Esophagus (tissue), 2 donors: ENCODE measurements at regions not wholly inside any gene's neighbourhood (a gene's known extent, or its start where the extent isn't known, plus 50 kb on each side); places are given as distances from the start of the nearest gene placed in this dataset.

Experiments
- H3K27ac ChIP-seq, 2 donors: one replicate each; pipeline ENCODE4 v1.5.1; 2013; ENCODE audit warnings: low read depth in 2 of 2, mild to moderate bottlenecking in 2 of 2, inconsistent platforms in 1 of 2, low read length in 1 of 2, moderate library complexity in 1 of 2
- H3K27me3 ChIP-seq, 2 donors: one replicate each; pipeline ENCODE4 v1.6.1; 2013; ENCODE audit warnings: low read length in 2 of 2, control low read depth in 1 of 2, mild to moderate bottlenecking in 1 of 2; ENCODE audit not compliant: insufficient read depth in 2 of 2, control insufficient read depth in 1 of 2
- H3K36me3 ChIP-seq, 2 donors: one replicate each; pipeline ENCODE4 v1.6.1; 2013; ENCODE audit warnings: low read length in 1 of 2; ENCODE audit not compliant: control insufficient read depth in 2 of 2, insufficient read depth in 2 of 2
- H3K4me1 ChIP-seq, 2 donors: one replicate each; pipeline ENCODE4 v1.6.1; 2013; ENCODE audit warnings: low read length in 1 of 2; ENCODE audit not compliant: control insufficient read depth in 2 of 2, insufficient read depth in 2 of 2
- H3K4me3 ChIP-seq, 2 donors: one replicate each; pipeline ENCODE4 v1.5.1; 2013; ENCODE audit warnings: low read length in 2 of 2, mild to moderate bottlenecking in 2 of 2, low read depth in 1 of 2, moderate library complexity in 1 of 2
- H3K9me3 ChIP-seq, 2 donors: one replicate each; pipeline ENCODE4 v1.6.1; 2013; ENCODE audit warnings: mild to moderate bottlenecking in 2 of 2, low read depth in 1 of 2, low read length in 1 of 2, moderate library complexity in 1 of 2; ENCODE audit not compliant: control insufficient read depth in 2 of 2, insufficient read depth in 1 of 2
- WGBS, 2 donors: extraction: QIAGEN DNeasy Blood & Tissue Kit; methylation state at CpG; one replicate each; pipeline ENCODE4 v1.1.7; 2013; 5-methylcytosine and 5-hydroxymethylcytosine counted together
- donor health status: healthy with polysubstance abuse.
- donor health status: Bipolar disorder and iron deficiency.

DNA sequence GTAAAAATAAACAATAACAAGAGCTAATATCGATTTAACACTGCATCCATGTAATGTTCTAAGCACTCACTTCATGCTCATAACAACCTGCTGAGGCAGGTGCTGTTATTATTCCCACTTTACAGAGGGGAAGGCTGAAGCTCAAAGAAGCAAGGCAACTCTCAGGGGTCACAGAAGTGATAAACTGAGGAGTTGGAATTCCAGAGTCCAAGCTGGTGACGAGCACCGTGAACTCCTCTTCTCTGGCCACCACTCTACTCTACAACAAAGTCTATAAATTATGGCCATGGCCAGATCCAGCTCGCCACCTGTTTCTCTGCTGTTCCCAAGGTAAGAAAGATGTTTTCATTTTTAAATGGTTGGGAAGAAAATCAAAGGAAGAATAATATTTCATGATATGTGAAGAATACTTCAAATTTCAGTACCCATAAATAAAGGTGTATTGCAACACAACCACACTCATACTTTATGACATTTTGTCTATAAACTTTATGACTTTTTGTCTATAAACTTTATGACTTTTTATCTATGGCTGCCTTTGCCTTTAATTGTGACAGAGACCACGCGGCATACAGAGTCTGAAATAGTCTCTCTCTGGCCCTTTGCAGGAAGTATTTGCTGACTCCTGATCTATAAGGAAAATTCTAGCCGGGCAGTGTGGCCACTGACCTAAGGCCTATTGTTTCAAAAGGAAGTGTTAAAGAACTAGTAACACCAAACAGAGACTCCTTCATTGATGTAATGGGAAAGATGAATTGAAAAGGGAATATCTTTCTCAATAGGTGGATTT is 113.2 kb upstream of the KCNG1 start:
- H3K27me3 ChIP-seq: no peaks in the 10 kb centered on the region
- no peak overlapping the region for H3K4me3 ChIP-seq
- H3K9me3 ChIP-seq: no peaks in the 10 kb centered on the region
- H3K36me3 ChIP-seq: no peaks in the 10 kb centered on the region
- WGBS, 2 donors: 73 to 79% methylated on average over 7 of the region's 7 CpGs
- no peaks in the 10 kb centered on the region for H3K4me1 ChIP-seq
- H3K27ac ChIP-seq: no peak overlapping the region

DNA sequence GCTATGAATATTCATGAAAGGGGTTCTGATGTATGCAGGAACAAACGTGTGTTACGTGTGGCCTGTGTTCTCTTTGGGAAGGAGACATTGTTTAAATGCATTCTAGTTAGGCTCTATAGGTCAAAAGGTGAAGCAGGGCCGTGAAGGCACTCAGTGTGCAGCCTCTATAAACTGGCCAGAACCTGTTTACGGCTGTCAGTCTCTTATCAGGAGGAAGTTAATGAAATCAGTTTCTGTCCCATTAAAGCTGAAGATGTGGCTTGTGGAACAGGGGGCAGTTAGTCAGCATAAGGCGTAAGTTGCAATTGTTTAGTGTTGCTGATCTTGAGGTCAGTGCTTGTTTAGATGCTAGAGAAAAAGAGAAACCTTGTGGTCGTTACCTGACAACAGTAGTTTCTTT is 111.5 kb upstream of the KCNG1 start:
- no peaks in the 10 kb centered on the region for H3K27me3 ChIP-seq
- WGBS, 2 donors: 66 to 73% methylated on average over 6 of the region's 6 CpGs

DNA sequence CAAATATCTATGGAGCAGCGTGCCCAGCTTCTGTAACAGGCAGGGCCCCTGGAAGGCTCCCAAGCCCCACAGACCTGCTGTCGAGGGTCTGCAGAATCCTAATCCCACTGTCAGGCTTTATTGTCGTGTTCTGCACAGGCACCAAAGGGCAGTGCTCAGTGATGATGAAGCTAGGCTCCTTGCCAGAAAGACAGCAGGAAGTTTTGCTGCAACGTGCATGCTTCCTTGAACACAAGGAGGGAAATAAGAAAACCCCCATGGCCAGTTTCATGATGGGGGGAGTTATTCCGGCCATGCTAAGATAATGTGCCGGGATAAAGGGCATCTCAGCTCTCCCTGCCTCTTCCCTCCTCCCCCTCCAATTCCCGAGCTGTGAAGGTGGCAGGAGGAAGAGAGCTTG is 109.4 kb upstream of the KCNG1 start:
- Histone ChIP-seq H3K27ac (no peak overlapping the region), H3K9me3 (no peaks in the 10 kb centered on the region), H3K36me3 (no peaks in the 10 kb centered on the region), H3K4me1 (peaks cover 2 to 7% of the 10 kb centered on the region in 2 donors), H3K4me3 (no peak overlapping the region), H3K27me3 (no peaks in the 10 kb centered on the region)
- WGBS, 2 donors: 35 to 38% methylated on average over 6 to 7 of the region's 7 CpGs

More for the DNA sequence above, 111.5 kb upstream of the KCNG1 start:
- no peaks in the 10 kb centered on the region for H3K4me1 ChIP-seq
- H3K9me3 ChIP-seq: no peaks in the 10 kb centered on the region
- no peaks in the 10 kb centered on the region for H3K36me3 ChIP-seq
- no peak overlapping the region for H3K4me3 ChIP-seq
- H3K27ac ChIP-seq: no peak overlapping the region

DNA sequence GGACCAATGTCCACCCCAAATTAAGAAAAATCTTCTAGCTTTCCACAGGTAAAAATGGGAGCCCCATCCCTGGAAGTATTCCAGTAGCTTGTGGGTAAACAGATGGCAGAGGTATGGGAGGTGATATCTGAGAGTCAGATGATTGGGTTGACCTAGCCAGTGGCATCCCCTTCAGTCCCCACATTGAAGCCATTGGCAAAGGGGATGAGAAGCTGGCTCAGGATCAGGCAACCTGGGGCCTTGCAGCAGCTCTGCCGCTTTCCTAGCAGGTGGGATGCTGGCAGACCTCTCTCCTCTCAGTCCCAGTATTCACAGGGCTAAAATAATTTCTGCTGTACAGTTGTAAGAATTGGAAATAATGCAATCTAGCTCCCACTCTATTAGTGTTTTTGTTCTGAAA is 108.9 kb upstream of the KCNG1 start:
- WGBS, 2 donors: 92 to 100% methylated on average over 1 of the region's 1 CpG

DNA sequence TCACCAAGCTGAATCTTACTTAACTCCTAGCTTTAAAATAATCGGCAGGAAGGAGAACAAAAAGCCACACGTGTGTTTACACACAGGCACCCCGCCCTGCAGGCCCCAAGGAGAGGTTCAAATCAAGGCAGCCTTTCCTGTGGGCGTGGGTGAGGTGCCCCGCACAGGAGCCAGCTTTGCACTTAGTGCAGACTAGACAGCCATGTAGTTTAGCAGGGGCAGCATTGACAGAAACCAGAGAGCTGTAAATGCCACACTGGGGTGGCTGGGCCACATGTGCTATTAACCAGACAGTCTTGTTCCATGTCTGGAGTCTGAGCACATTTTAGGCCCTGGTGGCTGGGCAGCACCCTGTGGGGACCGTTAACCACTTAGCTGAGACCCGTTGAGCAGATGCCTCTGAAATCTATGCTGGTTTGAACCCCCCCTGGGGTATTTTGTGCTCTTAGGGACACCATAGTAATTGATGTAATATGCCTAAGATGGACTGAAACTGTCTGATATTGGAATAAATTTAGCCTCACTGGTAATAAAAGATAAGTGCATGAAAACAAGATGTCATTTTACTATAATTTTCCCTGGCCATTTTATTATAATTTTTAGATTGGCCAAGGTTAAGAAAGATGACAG is 106.4 kb upstream of the KCNG1 start:
- Histone ChIP-seq H3K9me3 (no peaks in the 10 kb centered on the region), H3K27me3 (no peaks in the 10 kb centered on the region), H3K4me3 (no peak overlapping the region), H3K36me3 (no peaks in the 10 kb centered on the region), H3K27ac (peak overlapping the region; percentile 62 to 63), H3K4me1 (peaks cover 2 to 7% of the 10 kb centered on the region in 2 donors)
- WGBS, 2 donors: 44 to 48% methylated on average over 7 of the region's 7 CpGs

More for the DNA sequence above, 108.9 kb upstream of the KCNG1 start:
- H3K4me3 ChIP-seq: no peak overlapping the region
- H3K36me3 ChIP-seq: no peaks in the 10 kb centered on the region
- H3K27ac ChIP-seq: no peak overlapping the region
- peaks cover 2 to 7% of the 10 kb centered on the region in 2 donors for H3K4me1 ChIP-seq
- no peaks in the 10 kb centered on the region for H3K9me3 ChIP-seq
- H3K27me3 ChIP-seq: no peaks in the 10 kb centered on the region

DNA sequence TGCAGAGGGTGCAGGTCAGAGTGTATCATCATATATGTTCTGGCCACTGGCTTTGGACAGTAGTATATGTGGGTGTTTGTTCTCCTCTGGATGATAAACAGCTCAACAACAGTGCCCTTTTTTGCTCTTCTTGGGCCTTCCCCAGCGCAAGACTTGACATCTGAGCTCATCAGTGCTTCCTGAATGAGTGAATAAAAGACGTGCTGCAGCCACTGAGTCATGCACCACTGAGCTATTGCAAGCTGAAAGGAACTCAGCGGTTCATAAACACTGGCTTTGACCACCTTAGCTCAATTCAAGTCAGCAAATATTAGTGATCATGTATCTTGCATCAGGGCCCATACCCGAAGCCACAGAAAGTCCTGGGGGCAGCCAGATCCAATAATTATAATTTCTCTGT is 105.3 kb upstream of the KCNG1 start:
- Histone ChIP-seq H3K4me3 (no peak overlapping the region), H3K9me3 (no peaks in the 10 kb centered on the region), H3K4me1 (peaks cover 2 to 13% of the 10 kb centered on the region in 2 donors), H3K36me3 (no peaks in the 10 kb centered on the region), H3K27me3 (no peaks in the 10 kb centered on the region), H3K27ac (peak overlapping the region; percentile 38 to 79)
- 48 to 52% methylated on average over 4 of the region's 4 CpGs for WGBS, 2 donors

DNA sequence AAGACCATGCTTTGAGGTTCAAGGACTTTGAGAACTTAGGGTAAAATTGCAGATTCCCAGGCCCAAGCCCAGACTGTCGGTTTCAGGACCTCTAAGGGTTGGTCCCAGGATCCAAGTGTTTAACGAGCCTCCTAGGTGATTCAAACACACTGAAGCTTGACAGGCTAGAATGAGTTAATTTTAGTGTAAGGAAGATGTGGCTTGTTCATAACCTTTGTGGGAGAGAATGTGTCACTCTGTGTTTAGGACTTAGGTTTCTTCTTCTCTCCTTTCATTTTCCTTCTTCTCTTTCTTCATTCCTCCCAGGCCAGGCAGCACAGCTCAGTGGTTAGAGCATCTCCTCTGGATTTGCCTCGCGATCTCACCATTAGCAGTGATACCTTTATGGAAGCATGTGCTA is 104.8 kb upstream of the KCNG1 start:
- no peaks in the 10 kb centered on the region for H3K9me3 ChIP-seq
- H3K36me3 ChIP-seq: no peaks in the 10 kb centered on the region
- peak overlapping the region; percentile 38 to 79 for H3K27ac ChIP-seq
- H3K4me3 ChIP-seq: no peak overlapping the region
- H3K27me3 ChIP-seq: no peaks in the 10 kb centered on the region
- 64 to 91% methylated on average over 4 of the region's 4 CpGs for WGBS, 2 donors
- peaks cover 2 to 13% of the 10 kb centered on the region in 2 donors for H3K4me1 ChIP-seq

DNA sequence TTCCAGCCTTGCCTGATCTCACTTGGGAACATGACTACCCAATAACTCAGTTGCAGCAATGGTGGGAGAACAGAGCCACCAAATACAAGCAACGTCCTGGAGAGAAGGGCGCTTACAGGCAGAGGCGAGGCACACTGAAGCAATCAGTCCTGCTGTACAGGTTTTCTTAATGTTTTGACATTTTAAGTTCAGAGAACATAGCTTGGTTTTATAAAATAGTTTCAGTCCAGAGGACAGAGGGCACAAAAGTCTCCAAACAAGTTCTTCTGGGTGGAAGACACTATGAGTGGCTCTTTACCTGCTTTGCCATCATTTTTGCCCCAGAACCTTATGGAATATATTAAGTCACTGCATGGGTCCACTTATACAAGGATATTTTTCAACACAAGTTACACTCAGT is 103.4 kb upstream of the KCNG1 start:
- H3K36me3 ChIP-seq: no peaks in the 10 kb centered on the region
- WGBS, 2 donors: 53 to 61% methylated on average over 3 of the region's 3 CpGs
- no peaks in the 10 kb centered on the region for H3K9me3 ChIP-seq
- H3K27me3 ChIP-seq: no peaks in the 10 kb centered on the region
- H3K27ac ChIP-seq: peak overlapping the region; percentile 84 to 90
- H3K4me1 ChIP-seq: peaks cover 3 to 13% of the 10 kb centered on the region in 2 donors
- H3K4me3 ChIP-seq: no peak overlapping the region

DNA sequence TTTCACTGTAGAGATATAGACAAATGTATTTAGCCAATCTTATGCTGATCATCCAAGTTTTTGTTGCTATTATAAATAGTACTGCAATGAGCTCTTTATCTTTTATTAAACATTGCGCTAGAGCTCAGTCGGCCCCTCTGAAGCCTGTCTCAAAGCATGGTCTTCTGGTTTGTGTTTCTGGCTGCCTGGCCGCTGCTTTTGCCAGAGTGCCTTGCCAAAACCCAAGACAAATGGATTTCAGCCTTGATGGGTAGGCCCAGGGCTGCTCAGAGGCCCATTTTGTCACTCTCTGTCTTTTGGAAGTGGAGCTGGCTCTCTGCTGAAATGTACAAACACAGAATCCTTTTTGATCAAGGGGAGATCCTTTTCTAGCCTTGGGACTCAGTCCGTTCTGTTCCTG is 102.9 kb upstream of the KCNG1 start:
- Histone ChIP-seq H3K27ac (peak overlapping the region; percentile 84 to 90), H3K9me3 (no peaks in the 10 kb centered on the region), H3K4me1 (peaks cover 5 to 13% of the 10 kb centered on the region in 2 donors), H3K36me3 (no peaks in the 10 kb centered on the region), H3K27me3 (no peaks in the 10 kb centered on the region), H3K4me3 (no peak overlapping the region)
- WGBS, 2 donors: 34 to 50% methylated on average over 4 of the region's 4 CpGs

DNA sequence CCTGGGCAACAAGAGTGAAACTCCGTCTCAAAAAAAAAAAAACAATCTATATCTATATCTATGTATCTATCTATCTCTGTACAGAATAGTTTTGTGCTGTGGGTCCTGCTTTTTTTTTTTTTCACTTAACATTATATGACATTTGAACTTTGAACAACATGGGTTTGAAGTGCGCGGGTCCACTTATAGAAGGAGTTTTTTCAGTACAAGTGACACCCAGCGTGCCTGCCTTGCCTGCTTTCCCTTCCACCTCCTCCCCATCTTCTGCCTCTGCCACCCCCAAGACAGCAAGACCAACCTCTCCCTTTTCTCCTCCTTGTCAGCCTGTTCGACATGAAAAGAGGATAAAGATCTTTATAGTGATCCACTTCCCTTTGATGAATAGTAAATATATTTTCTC is 102.2 kb upstream of the KCNG1 start:
- Histone ChIP-seq H3K36me3 (no peaks in the 10 kb centered on the region), H3K4me1 (peaks cover 5 to 13% of the 10 kb centered on the region in 2 donors), H3K4me3 (no peak overlapping the region), H3K9me3 (no peaks in the 10 kb centered on the region), H3K27ac (peak overlapping the region in 1 of 2 donors; percentile 69), H3K27me3 (no peaks in the 10 kb centered on the region)
- WGBS, 2 donors: 60 to 86% methylated on average over 5 of the region's 5 CpGs
